Endothelial cell of hepatic sinusoid (primary cell): ENCODE measurements at regions not wholly inside any gene's neighbourhood (a gene's known extent, or its start where the extent isn't known, plus 50 kb on each side); places are given as distances from the start of the nearest gene placed in this dataset.
"Not testable (repeated sequence)": the region's sequence is repeated elsewhere in the genome, so short reads cannot be mapped to it uniquely, and the experiment has no call there.

Experiments used
- in situ Hi-C: cut with HindIII; loops from 2 replicates; pipeline ENCODE4 v1.10.0; 2017; ENCODE audit warnings: low sequenced_read_pairs

DNA sequence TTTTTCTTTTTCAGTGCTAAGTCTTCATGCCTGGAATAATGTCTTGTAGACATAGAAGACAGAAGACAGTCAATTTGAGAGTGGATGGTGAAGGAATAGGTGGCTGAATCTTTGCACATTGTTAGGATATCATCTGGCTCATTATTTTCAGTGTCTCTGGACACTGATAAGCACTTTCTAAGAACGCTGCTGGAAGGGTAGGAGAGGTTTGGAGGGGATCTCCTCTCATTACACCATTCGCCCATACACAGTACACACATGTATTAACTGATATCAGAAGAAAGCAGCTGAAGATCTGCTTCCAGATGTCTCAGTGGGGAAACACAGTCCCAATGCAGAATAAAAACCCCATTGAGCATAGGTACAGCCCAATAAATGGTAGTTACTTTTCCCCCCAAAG is 461.1 kb upstream of the DCN start:
- in situ Hi-C loops: no loop called here

DNA sequence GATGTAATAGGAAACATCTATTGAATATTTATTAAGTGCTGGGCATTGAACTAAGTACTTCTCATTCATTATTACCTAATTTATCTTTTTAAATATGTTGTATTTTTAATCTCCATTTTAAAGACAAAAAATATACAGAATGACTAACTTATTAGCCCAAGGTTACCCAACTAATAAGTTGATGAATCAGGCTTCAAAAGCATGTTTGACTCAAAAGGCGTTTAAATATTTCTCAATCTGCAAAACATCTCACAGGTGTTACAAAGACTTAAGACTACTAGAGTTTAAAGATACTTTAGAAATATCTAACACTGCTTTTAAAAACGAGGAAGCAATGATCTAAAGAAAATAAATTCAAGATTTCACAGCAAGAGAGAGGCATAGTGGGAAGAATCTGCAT is 457.4 kb upstream of the DCN start:
- in situ Hi-C loops: no loop called here

GRCh38 chr12:91639327-91639726 is 456.7 kb upstream of the DCN start:
- in situ Hi-C loops: no loop called here

- in situ Hi-C loops: no loop called here
These were observed 455.4 kb upstream of the DCN start for GRCh38 chr12:91637789-91638624.

GRCh38 chr12:91636721-91637120 is 454.1 kb upstream of the DCN start:
- in situ Hi-C loops: no loop called here

- in situ Hi-C loops: not testable (repeated sequence)
These were observed 451.7 kb upstream of the DCN start for GRCh38 chr12:91634386-91634713.

- in situ Hi-C loops: no loop called here
These were observed 451.2 kb upstream of the DCN start for GRCh38 chr12:91633734-91634357.

- in situ Hi-C loops: no loop called here
These were observed 450.6 kb upstream of the DCN start for GRCh38 chr12:91633206-91633605.

DNA sequence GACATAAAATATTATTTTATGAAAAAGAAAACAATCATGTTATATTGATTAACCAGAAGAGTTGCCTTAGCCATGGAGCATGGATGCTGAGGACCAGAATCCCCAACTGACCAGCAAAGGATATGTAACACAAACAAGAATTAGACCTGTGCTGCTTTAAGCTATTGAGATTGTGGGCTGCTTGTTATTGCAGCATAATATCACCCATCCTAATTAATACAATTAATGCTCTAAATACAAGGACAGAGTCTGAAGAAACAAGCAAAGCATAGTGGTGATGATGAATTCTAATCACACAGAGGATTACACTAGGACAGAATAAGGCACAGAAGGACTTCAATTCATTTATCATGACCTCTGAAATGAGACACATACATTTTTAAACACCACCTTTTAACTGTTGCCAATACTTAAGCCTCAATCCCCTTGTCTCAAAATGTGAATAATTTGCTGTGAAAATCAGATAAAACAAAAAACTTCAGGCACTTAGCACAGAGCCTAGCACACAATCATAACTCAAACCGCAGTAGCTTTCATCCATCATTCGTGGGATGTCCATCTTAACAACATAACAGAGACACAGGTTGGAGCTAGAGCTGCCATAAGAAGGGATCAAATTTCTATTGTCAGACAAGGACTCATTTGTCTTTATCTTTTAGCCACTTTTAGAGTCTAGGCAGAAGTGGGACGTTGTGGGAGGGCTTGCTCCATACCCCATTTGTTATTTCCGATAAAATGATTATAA is 449.6 kb upstream of the DCN start:
- in situ Hi-C loops: no loop called here

DNA sequence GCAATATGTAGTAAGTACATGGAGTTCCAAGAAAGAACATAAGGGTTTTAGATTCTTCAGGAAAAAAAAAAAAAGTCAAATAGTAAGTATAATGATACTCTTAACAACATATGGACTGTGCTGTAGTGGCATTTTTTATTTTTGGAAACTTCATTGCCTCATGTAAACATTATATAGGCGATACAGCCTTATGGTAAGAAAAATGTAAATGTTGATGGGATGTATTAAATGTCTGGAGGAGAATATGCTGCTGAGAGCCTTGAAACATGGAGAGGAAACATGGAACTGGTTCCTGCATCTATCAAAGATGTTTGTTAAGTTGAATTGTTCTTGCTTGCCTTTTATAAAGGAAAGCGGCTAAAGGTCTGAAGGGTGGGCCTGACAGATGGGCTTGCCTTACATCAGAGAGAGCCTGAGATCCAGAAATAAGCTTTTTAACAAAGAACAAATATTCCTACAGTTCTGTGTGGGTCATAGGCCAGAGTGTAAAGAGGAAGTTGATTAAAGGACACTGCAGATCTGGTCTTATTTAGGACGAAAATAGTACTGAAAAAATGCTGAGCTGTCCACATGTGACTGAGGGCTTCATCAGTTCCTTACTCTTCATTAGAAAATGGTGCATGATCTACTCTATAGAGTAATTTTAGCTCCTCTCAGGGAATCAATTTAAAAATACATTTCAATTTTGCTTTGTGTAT is 448.1 kb upstream of the DCN start:
- in situ Hi-C loops: no loop called here

DNA sequence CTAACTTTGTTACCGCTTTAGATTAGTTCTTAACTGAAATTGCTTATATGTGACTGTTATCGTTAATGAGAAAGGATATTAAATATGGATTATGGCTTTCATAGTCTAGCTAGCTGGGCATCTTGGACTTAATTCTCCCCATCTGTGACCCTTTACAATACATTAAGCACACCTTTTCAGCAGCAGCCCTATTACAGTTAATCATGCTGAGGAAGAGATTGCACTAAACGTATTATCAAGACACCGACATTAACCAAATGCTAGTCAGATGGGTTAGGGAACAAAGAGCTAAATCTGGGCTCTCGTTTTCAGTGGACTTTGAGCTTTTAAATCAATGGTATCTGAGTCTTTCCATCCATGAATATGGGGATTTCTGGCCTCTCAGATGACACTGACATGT is 447.5 kb upstream of the DCN start:
- in situ Hi-C loops: no loop called here

DNA sequence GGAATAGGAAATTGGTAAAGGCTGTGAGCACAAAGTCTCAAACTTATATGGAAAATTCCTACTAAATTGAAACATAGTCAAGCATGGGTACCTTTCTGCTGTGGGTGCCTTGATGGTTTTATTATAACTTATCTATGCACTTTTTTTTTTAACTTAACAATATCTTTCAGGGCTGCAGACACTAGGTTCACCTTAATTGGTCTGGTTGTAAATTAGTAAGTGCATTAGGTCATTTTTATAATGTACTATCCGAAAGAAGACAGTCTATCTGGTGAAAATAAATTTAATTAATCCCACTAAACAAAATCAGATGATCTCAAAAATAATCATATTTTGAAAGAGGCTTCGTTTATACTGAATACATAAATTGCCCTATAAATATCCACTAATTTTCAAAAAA is 446.8 kb upstream of the DCN start:
- in situ Hi-C loops: loop anchor here (5.0 kb wide), 1 partner anchor 43 kb away; no protein-coding TSS in a partner anchor

DNA sequence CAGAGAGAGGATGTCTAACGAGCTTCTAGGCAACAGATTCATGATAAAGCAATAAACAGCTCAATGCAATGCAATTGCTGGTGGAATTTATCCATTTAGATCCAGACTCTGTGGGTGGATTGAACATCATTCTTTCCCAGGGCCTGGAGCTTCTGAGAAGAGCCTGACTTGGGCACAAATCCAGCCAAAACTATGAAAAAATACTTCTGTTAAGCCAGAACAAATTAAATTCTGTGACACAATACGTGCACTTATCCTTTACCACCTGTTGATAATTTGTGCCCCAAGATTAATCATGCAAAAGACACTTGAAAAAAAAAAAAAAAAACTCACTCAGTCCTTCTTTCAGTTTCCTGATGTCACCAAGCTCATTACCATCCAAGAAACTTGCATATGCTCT is 446.0 kb upstream of the DCN start:
- in situ Hi-C loops: loop anchor here (5.0 kb wide), 1 partner anchor 44 kb away; no protein-coding TSS in a partner anchor

- in situ Hi-C loops: loop anchor here (5.0 kb wide), 1 partner anchor 45 kb away; no protein-coding TSS in a partner anchor
These were observed 444.6 kb upstream of the DCN start for GRCh38 chr12:91627225-91627624.

DNA sequence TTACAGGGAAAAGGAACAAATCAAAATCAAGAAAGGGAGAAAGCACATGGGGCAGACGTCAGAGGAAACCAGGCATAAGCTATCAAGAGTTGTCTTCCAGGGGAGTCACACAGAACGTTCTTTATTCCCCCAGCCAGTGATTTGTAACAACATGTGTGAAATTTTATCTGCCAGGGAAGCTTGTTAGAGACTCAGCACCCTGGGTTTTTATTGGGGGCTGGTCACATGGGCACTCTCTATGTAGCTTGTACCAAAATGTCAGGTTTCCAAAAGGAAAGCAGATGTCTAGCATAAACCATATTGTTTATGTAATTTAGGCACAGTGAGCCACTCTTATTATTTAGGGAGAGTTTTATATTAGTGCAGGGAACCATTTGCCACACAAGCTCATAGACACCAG is 440.4 kb upstream of the DCN start:
- in situ Hi-C loops: no loop called here

DNA sequence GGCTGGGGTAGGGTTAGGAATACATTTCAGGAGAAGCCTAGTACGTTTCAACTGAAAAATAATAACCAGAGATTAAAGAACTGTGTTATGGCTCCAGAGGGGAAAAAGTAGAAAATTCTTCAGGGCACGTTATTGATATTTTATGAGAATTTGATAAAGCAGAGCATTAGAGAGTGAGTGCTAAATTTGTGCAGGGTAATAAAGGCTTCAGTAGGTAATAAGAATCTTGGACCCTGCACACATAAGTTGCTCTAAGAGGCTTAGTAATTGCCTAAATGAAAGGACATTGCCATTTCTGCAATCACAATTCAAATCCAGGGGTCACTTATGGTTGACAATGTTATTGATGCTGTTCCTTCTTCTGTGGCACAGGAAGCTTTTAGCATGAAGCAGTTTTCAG is 439.4 kb upstream of the DCN start:
- in situ Hi-C loops: no loop called here

GRCh38 chr12:91620992-91621391 is 438.4 kb upstream of the DCN start:
- in situ Hi-C loops: no loop called here

GRCh38 chr12:91620422-91620821 is 437.8 kb upstream of the DCN start:
- in situ Hi-C loops: no loop called here

DNA sequence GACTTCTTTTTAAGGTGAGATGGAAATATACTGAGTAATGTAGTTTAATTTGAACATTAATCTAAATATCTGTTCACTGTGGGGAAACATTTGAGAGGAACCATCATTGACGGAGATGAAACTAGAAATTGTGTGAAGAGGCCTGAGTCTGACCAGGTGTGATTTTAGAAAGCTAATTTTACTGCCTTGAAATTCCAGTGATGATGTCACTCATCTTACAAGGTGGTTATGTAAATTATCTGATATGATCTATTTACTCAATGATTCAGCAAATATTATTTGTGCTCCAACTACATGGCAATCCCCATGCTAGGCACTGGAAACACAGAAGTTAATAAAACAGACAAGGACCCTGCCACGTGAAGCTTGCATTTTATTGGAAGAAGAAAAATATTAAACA is 435.7 kb upstream of the DCN start:
- in situ Hi-C loops: no loop called here

DNA sequence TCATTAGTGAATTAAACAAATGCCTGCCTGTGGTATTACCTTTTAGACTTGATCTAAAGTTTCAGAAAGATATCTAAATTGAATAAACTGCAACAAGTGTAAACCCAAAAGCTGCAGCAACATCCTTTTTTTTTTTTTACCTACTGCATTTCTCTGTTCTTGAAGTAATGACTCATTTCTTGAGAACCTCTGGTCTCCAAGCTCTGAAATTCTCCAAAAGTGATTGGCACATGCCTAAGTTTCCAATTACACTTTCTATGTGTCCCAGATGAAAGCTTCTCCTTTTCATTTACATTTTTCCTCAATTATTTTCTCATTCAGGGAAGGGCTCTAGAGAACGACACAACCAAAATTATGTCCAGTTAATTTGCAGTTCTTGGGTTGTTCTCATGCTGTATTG is 435.2 kb upstream of the DCN start:
- in situ Hi-C loops: no loop called here

DNA sequence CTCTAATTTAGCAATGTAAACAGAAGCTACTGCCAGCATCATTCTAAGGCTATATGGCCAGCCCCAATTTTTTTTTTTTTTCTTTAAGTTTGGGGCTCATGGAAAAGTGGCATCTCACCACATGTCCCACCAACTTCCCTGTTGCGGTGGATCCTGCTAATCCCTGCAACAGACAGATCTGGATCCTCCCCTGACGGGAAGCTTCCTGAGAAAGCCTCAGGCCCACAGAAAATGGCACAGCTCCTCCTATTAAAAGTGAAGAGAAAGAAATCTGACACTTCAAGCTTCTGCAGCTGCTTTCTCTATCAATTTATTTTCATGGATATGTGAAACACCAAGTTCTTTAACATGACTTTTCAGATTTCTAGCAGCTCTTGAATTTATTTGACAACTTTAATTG is 433.8 kb upstream of the DCN start:
- in situ Hi-C loops: no loop called here
